NCI-H2081 (cell line): ENCODE measurements at regions not wholly inside any gene's neighbourhood (a gene's known extent, or its start where the extent isn't known, plus 50 kb on each side); places are given as distances from the start of the nearest gene placed in this dataset.
A peak's percentile ranks its signal among the peaks of the same experiment; 100 is the strongest.
"Not testable (repeated sequence)": the region's sequence is repeated elsewhere in the genome, so short reads cannot be mapped to it uniquely, and the experiment has no call there.

ENCODE experiments used
- DNase-seq, 2 experiments: peaks; one replicate each; lab custom pipeline; 2025; lab: John Stamatoyannopoulos, UW

- no peak for DNase-seq
Observed at GRCh38 chr18:57953883-57954282, 90.1 kb upstream of the NEDD4L start.

- no peak for DNase-seq
Observed at GRCh38 chr18:57951999-57952774, 91.8 kb upstream of the NEDD4L start.

- DNase-seq: no peak
Observed at GRCh38 chr18:57951117-57951796, 92.8 kb upstream of the NEDD4L start.

- DNase-seq: no peak
Observed at GRCh38 chr18:57950542-57950941, 93.5 kb upstream of the NEDD4L start.

GRCh38 chr18:57949335-57949734 is 94.7 kb upstream of the NEDD4L start:
- not testable (repeated sequence) for DNase-seq

GRCh38 chr18:57947117-57947516 is 96.9 kb upstream of the NEDD4L start:
- DNase-seq: no peak

- DNase-seq: no peak
Observed at GRCh38 chr18:57943723-57944122, 100.3 kb upstream of the NEDD4L start.

GRCh38 chr18:57942493-57942892 is 101.5 kb upstream of the NEDD4L start:
- DNase-seq: no peak

GRCh38 chr18:57941841-57942489 is 102.1 kb upstream of the NEDD4L start:
- DNase-seq: no peak

GRCh38 chr18:57940166-57940660 is 103.8 kb upstream of the NEDD4L start:
- DNase-seq: no peak

GRCh38 chr18:57934375-57934774 is 109.7 kb upstream of the NEDD4L start:
- not testable (repeated sequence) for DNase-seq

GRCh38 chr18:57931038-57931437 is 113.0 kb upstream of the NEDD4L start:
- DNase-seq: no peak

- peak in 1 of 2 experiments; percentile 13 for DNase-seq
Observed at GRCh38 chr18:57930476-57930875, 113.5 kb upstream of the NEDD4L start.

GRCh38 chr18:57929922-57930321 is 114.1 kb upstream of the NEDD4L start:
- no peak for DNase-seq

GRCh38 chr18:57928466-57928865 is 115.6 kb upstream of the NEDD4L start:
- no peak for DNase-seq

- no peak for DNase-seq
Observed at GRCh38 chr18:57927511-57927910, 116.5 kb upstream of the NEDD4L start.

- DNase-seq: no peak
Observed at GRCh38 chr18:57925706-57926105, 118.3 kb upstream of the NEDD4L start.

GRCh38 chr18:57923611-57924010 is 120.4 kb upstream of the NEDD4L start:
- no peak for DNase-seq

GRCh38 chr18:57922885-57923284 is 119.8 kb upstream of the ATP8B1 start:
- DNase-seq: no peak

- no peak for DNase-seq
Observed at GRCh38 chr18:57921708-57922107, 118.6 kb upstream of the ATP8B1 start.

GRCh38 chr18:57920036-57920435 is 116.9 kb upstream of the ATP8B1 start:
- DNase-seq: no peak

- DNase-seq: peak in 1 of 2 experiments; percentile 4
Observed at GRCh38 chr18:57918601-57919000, 115.5 kb upstream of the ATP8B1 start.

- DNase-seq: no peak
Observed at GRCh38 chr18:57916684-57917083, 113.6 kb upstream of the ATP8B1 start.
